ENCODE measurements at regions not wholly inside any gene's neighbourhood (a gene's known extent, or its start where the extent isn't known, plus 50 kb on each side); places are given as distances from the start of the nearest gene placed in this dataset.

DNA sequence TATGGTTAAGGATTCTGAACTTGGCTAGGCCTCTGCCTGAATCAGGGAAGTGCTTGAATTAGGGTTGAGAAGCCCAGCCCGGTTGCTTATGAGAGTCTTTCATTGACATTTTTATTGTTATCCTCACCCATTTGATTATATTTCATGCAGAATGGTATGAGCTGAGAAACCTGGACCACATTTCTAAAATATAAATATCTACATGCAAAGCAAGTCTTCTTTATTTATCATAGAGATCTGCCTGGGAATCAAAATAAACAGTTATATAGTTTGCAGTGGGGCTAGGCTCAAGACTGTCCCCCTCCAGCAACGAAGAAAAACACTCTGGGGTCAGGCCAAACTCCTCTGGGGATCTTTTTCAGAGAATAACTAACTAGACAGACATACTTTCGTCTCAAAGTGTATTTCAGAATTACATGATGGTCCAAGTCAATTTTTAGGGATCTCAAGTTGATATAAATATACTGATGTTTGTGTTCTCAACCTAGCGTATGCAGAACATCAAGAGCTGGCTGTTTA is 675.4 kb upstream of the NR2F2 start:
- DNase-seq (ENCODE audit: low spot score), result no peak

DNA sequence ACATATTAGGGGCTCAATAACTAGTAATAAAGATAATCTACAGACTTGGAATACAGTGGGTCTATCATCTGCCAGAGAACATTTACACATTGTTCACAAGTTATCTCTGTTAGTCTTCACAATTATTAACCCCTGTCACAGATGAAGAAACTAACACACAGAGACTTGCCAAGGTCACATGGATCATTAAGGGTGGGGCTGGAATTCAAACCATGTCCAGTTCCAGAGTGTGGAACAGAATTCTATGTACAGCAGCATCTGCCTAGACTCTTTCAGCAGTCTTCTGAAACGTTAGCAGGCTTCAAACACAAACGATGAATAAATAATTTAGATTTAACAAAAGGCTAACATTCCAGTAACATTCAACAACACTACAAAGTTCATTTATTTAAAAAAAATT is 673.9 kb upstream of the NR2F2 start:
- DNase-seq (ENCODE audit: low spot score), result no peak

DNA sequence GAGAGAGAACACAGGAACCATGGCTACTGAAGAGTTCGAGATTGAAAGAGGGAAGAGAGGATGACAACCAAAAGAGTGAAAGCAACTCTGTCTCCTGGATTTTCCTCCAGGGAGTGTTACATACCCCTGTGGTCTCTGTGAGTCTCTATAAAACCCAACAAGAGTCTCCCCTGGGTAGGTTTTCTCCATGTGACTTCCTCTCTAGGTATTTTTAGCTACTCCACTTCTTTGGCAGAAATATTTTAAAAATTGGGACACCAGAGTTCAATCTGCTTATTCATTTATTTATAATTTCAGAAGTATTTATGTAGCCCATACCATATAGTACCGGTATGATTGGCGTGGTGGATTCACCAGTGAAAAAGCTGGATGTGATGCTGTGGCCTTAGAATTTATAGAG is 671.7 kb upstream of the NR2F2 start:
- DNase-seq (ENCODE audit: low spot score), result no peak

- no peak for DNase-seq (ENCODE audit: low spot score)
These were observed 670.8 kb upstream of the NR2F2 start for GRCh38 chr15:95659656-95660055.

DNA sequence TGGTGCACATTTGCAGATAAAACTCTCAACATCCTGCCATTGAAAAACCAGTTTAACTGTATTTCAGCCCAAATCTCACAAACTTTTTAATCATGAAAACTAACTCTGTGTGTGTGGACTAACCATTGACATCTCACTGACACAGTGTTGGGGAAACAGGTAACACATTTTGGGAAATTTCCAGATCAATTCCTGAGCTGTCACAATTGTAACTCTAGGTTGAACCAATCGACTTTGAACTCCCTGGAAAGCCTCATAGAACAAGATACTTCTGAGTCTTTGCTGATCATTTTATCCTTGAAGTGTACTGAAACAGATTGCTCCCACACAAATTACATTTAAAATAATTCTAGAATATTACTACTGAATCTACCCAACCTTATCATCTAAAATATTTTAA is 667.9 kb upstream of the NR2F2 start:
- DNase-seq (ENCODE audit: low spot score), result no peak

GRCh38 chr15:95663156-95664100 is 667.1 kb upstream of the NR2F2 start:
- no peak for DNase-seq (ENCODE audit: low spot score)

DNA sequence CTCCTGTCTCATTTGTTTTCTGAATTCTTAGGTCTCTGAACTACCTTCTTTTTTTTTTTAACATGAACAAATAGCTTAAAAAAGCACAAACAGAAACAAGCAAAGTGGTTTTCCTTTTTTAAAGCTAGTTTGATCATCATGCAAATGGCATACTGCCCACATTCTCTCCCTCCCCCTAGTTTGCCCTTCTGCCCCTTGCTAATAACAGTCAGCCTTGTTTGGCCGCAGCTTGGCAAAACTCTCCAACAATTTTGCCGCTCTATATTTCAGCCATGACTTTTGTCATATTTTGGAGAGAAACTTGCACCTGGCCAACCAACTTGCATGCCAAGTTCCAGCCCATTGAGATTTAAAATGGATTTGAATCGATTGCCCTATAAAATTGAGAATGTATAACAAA is 666.0 kb upstream of the NR2F2 start:
- no peak for DNase-seq (ENCODE audit: low spot score)

DNA sequence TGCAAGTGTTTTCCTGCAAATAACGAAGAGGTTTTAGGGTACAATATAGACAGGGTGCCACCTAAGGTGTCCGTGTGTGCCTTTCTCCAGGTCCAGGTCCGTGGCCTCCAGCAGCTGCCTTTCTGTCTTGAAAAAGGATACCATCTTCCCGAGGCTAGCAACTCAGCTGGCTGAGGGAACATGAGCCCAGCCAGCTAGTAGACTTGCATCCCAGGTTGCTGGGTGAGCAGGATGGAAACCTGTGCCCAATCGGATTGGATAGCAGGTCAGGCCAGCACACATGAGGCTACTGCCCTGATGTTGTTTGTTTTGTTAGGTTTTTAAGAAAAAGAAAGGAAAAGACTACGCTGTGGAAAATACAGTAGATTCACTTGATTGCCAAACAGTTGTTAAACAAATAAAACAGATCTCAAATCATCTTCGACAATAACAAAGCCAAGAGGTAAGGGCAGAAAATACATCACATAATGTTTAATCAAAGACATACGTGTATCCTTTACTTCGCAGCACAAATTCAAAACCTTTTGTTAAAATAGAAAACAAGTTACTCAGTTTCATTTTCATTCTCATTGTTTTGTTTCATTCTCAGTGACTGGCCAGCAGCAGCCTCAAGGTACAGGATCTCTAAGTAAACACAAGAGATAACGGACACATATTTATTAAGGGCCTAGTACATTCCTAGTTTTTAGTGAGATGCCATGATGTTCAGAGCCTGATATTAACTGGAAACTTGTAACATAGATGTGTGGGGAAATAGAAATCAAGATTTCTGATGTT is 661.2 kb upstream of the NR2F2 start:
- no peak for DNase-seq (ENCODE audit: low spot score)

DNA sequence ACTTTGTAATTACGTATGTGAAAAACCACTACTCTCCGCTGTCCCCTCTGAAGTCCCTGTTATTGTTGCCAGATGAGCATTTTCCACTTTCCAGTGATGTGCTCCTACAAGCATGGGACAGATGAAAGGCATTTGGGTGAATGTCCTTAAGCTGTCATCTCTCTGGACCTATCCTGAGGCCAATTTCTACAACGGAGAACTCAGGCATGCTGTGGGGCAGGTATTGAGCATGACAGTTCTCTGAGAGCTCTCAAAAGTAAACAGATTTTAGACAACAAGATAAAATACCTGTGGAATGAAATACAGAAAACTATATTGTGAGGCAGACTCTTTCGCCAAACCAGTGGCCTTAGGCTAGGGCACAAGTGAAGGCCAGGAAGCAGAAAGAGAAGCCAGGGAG is 656.5 kb upstream of the NR2F2 start:
- DNase-seq (ENCODE audit: low spot score), result no peak

GRCh38 chr15:95676500-95676899 is 654.0 kb upstream of the NR2F2 start:
- no peak for DNase-seq (ENCODE audit: low spot score)

DNA sequence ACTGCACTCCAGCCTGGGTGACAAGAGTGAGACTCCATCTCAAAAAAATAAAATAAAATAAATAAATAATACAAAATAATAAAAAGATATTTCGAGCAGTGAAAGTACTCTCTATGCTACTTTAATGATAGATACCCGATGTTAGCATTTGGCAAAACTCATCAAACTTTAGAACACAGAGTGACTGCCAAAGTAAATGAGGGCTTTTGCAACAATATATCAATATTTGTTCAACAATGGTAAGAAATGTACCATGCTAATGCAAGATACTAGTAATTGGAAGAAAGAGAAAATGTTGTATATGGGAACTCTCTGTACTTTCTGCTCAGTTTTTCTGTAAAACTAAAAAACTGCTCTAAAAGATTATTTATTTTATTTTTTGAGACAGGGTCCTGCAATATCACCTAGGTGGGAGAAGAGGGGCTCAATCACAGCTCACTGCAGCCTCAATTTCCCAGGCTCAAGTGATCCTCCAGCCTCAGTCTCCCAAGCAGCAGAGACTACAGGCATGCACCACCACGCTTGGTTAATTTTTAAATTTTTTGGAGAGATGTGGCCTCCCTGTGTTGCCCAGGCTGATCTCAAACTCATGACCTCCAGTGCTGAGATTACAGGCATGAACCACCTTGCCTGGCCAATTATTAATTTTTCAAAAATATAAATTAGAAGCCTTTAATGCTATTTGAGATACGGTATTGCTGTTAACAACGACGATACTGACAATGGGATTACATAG is 650.5 kb upstream of the NR2F2 start:
- DNase-seq (ENCODE audit: low spot score), result no peak

- DNase-seq (ENCODE audit: low spot score), result no peak
These were observed 649.8 kb upstream of the NR2F2 start for GRCh38 chr15:95680728-95681127.

- no peak for DNase-seq (ENCODE audit: low spot score)
These were observed 648.5 kb upstream of the NR2F2 start for GRCh38 chr15:95681836-95682544.

- DNase-seq (ENCODE audit: low spot score), result no peak
These were observed 646.4 kb upstream of the NR2F2 start for GRCh38 chr15:95684126-95684525.

DNA sequence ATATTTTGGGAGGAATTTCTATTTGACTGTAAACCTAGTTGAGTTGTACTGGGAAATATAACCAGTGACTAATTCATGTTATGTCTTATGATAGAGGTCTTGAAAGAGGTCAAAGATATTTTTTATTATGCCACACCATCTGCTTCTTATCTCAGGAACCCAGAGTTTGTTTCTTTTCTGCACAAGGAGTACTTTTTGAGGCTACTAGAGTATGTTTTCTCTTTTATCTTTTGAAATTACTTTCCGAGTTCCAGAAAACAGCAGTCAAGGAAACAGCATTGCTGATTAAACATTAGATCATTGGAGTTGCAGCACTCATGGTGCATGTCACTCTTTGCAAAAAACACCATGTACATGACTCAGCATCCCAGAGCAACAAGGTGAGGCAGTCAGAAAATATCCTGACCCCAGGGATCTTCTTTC is 645.8 kb upstream of the NR2F2 start:
- no peak for DNase-seq (ENCODE audit: low spot score)

GRCh38 chr15:95687061-95687460 is 643.4 kb upstream of the NR2F2 start:
- DNase-seq (ENCODE audit: low spot score), result no peak

GRCh38 chr15:95687686-95688085 is 642.8 kb upstream of the NR2F2 start:
- DNase-seq (ENCODE audit: low spot score), result no peak

DNA sequence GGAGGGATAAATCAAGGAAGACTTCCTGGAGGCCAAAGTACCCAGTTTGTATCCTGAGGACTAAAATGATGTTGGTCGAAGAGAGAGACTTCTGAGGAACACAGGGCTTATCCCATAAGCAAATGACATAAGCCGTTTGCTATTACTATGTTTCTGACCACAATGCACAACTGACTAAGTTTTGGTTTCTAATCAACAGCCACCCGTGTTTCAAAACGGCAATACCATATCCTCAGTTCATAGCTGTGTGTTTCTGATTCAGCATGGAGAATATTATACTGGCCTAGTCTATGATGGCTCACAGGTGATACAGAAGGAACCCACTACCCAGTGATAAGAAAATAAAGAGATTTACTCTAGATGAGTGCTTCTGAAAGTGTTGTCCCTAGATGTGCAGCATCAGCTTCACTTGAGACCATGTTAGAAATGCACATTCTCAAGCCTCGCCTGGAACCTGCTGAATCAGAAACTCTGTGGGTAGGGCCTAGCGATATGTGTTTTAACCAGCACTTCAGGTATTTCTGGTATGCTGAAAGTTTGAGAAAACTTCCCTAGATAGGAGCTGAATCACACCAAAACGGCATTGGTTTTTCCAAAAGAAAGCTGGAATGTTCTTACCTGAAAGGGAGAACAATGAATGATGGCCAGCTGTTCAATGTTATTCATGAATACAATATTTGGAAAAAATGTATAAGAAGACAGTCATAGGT is 639.7 kb upstream of the NR2F2 start:
- no peak for DNase-seq (ENCODE audit: low spot score)

DNA sequence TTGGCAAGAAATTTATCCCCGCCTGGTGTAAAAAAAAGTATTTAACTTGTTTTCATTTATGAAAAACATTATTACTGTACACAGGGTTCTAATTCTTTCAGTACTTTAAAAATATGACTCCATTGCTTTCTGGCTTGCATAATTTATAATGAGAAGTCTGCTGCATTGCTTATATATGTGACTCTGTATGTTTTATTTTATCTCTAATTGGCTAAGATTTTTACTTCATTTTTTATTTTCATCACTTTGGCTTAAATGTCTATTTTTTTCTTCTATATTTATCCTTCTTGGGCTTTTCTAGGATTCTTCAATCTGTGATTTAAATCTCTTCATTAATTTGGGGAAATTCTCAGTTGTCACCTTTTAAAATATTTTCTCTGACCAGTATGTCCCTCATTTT is 636.6 kb upstream of the NR2F2 start:
- no peak for DNase-seq (ENCODE audit: low spot score)

GRCh38 chr15:95698230-95698629 is 632.3 kb upstream of the NR2F2 start:
- DNase-seq (ENCODE audit: low spot score), result no peak

DNA sequence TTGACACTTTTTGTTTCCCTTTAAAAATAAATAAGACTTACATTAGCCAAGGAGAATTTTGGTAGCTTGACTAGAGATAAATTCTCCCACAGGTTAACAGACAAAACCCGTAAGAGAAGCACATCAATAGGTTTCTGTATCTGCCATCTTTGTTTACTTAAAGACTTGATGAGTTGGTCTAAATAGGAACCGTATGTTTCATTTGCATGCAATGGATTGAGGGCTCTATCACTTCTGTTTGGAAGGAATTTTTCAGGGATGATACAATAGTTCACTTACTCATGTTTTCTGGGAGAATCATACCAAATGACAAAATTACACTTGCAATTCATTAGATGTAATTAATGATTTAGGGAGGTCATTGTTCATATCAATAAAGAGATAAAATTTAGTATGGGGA is 631.5 kb upstream of the NR2F2 start:
- no peak for DNase-seq (ENCODE audit: low spot score)

Measured in ecto neural progenitor cell (in vitro differentiated cells).